Colonic mucosa (tissue), 4 donors: ENCODE measurements at regions not wholly inside any gene's neighbourhood (a gene's known extent, or its start where the extent isn't known, plus 50 kb on each side); places are given as distances from the start of the nearest gene placed in this dataset.

Experiments
- DNase-seq: peaks from one replicate; pipeline ENCODE4 v3.0.0-alpha.2; 2020
- H3K27ac ChIP-seq: fragments of 200-600 bp; one replicate; pipeline ENCODE4 v1.8.0; 2021
- H3K27me3 ChIP-seq: fragments of 200-600 bp; one replicate; pipeline ENCODE4 v1.8.0; 2021
- H3K36me3 ChIP-seq: fragments of 200-600 bp; one replicate; pipeline ENCODE4 v1.8.0; 2021
- H3K4me1 ChIP-seq: fragments of 200-600 bp; one replicate; pipeline ENCODE4 v1.8.0; 2021; ENCODE audit warnings: mild to moderate bottlenecking
- H3K4me3 ChIP-seq: fragments of 200-600 bp; one replicate; pipeline ENCODE4 v1.8.0; 2021
- H3K9ac ChIP-seq, 2 donors: one replicate each; pipeline ENCODE4 v1.7.0; 2013; ENCODE audit warnings: control low read depth in 2 of 2, low read depth in 2 of 2, low read length in 2 of 2
- H3K9me3 ChIP-seq: fragments of 200-600 bp; one replicate; pipeline ENCODE4 v1.8.0; 2021
- intact Hi-C: fragments of 100-400 bp; cut with DNase I; formaldehyde crosslinking; loops from one replicate; pipeline ENCODE4 v1.14.1; 2022
- TF ChIP-seq, protein P1 (sequence below): fragments of 200-600 bp; IDR thresholded peaks from one replicate; pipeline ENCODE4 v1.8.0; 2022; ENCODE audit warnings: antibody characterized with exemption, mild to moderate bottlenecking
- donor health status: healthy.
- donor health status: DM: no; HTN: no; CAD: no.
- donor health status: DM: no; HTN: no; CAD: no.

DNA sequence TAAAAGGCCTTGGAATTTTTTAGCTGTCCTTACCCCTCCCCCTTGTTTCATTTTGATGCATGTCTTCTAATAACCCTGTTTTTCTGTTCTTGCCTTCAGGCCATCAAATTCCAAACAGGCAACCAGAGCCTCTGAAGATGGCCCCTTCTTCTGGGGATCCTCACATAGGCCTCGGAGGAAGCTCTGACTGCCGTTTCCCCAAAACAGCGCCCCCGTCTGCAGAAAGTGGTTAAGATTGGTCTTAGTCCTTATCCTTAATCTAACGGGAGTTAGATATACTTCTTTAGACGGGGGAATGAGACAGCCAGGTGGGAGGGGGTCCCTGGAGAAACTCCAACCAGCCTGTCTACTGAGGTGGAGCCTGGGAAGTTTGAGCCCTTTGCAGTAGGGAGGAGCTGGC, 226.3 kb upstream of the ZNF608 start:
- DNase-seq = no peak
- H3K4me1 ChIP-seq = no peaks in the 10 kb centered on the region
- intact Hi-C loops = no loop called here
- H3K36me3 ChIP-seq = no peaks in the 10 kb centered on the region
- H3K9ac ChIP-seq = no peak overlapping the region
- no peak overlapping the region for H3K27ac ChIP-seq
- no peak overlapping the region for H3K4me3 ChIP-seq
- H3K9me3 ChIP-seq = no peaks in the 10 kb centered on the region
- TF ChIP-seq, protein P1, sequence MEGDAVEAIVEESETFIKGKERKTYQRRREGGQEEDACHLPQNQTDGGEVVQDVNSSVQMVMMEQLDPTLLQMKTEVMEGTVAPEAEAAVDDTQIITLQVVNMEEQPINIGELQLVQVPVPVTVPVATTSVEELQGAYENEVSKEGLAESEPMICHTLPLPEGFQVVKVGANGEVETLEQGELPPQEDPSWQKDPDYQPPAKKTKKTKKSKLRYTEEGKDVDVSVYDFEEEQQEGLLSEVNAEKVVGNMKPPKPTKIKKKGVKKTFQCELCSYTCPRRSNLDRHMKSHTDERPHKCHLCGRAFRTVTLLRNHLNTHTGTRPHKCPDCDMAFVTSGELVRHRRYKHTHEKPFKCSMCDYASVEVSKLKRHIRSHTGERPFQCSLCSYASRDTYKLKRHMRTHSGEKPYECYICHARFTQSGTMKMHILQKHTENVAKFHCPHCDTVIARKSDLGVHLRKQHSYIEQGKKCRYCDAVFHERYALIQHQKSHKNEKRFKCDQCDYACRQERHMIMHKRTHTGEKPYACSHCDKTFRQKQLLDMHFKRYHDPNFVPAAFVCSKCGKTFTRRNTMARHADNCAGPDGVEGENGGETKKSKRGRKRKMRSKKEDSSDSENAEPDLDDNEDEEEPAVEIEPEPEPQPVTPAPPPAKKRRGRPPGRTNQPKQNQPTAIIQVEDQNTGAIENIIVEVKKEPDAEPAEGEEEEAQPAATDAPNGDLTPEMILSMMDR = no peak
- no peaks in the 10 kb centered on the region for H3K27me3 ChIP-seq

DNA sequence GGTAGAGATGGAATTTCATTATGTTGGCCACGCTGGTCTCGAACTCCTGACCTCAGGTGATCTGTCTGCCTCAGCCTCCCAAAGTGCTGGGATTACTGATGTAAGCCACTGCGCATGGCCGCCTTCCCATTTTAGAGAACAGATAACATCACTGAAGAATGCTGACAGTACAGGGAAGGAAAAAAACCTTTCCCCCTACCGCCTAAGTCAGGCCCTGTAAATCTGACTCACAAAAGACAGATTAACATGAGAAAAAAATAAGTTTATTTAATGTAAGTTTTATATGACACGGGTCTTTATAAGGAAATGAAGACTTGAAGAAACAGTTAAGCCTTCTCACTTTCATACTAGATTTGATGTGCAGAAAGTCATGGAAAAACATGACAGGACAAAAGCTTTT, 227.2 kb upstream of the ZNF608 start:
- Histone ChIP-seq H3K9ac (no peak overlapping the region), H3K27me3 (no peaks in the 10 kb centered on the region), H3K27ac (no peak overlapping the region), H3K9me3 (no peaks in the 10 kb centered on the region), H3K4me3 (no peak overlapping the region), H3K36me3 (no peaks in the 10 kb centered on the region), H3K4me1 (no peaks in the 10 kb centered on the region)
- intact Hi-C loops = no loop called here
- TF ChIP-seq, protein P1 = no peak
- DNase-seq = no peak

DNA sequence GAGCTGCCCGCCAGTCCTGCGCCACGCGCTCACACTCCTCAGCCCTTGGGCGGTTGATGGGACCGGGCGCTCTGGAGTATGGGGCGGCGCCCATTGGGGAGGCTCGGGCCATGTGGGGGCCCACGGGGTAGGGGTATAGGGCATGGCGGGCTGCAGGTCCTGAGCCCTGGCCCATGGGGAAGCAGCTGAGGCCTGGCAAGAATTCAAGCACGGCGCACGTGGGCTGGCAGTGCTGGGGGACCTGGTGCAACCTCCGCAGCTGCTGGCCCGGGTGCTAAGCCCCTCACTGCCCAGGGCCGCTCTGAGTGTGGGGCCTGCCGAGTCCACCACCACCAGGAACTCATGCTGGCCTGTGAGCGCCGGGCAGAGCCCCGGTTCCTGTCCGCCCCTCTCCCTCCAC, 229.6 kb upstream of the ZNF608 start:
- intact Hi-C loops = no loop called here
- H3K27me3 ChIP-seq = no peaks in the 10 kb centered on the region
- TF ChIP-seq, protein P1 = no peak
- no peak overlapping the region for H3K4me3 ChIP-seq
- no peaks in the 10 kb centered on the region for H3K9me3 ChIP-seq
- H3K27ac ChIP-seq = no peak overlapping the region
- DNase-seq = no peak
- H3K36me3 ChIP-seq = no peaks in the 10 kb centered on the region
- H3K9ac ChIP-seq = no peak overlapping the region
- H3K4me1 ChIP-seq = no peaks in the 10 kb centered on the region

DNA sequence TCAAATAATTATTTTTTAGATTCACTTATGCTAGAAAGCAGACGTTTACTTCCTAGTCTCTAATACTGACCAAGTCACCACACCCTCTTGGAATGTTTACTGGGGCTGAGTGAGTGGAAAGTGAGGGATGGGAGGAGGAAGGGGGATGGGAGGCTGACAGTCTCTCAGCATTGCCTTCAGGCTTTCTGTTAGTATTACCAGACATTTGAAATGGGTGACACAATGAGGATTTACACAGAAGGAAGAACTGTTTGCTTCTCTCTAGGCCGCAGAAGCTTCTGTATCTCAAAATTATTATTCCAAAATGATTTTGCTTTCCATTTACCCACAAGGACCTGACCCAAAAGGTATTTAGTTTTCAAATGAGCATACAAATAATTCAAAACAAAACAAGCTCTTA, 232.8 kb upstream of the ZNF608 start:
- Histone ChIP-seq H3K27me3 (no peaks in the 10 kb centered on the region), H3K27ac (no peak overlapping the region), H3K36me3 (no peaks in the 10 kb centered on the region), H3K4me1 (no peaks in the 10 kb centered on the region), H3K9me3 (no peaks in the 10 kb centered on the region), H3K4me3 (no peak overlapping the region), H3K9ac (no peak overlapping the region)
- no peak for DNase-seq
- TF ChIP-seq, protein P1 = no peak
- intact Hi-C loops = no loop called here

DNA sequence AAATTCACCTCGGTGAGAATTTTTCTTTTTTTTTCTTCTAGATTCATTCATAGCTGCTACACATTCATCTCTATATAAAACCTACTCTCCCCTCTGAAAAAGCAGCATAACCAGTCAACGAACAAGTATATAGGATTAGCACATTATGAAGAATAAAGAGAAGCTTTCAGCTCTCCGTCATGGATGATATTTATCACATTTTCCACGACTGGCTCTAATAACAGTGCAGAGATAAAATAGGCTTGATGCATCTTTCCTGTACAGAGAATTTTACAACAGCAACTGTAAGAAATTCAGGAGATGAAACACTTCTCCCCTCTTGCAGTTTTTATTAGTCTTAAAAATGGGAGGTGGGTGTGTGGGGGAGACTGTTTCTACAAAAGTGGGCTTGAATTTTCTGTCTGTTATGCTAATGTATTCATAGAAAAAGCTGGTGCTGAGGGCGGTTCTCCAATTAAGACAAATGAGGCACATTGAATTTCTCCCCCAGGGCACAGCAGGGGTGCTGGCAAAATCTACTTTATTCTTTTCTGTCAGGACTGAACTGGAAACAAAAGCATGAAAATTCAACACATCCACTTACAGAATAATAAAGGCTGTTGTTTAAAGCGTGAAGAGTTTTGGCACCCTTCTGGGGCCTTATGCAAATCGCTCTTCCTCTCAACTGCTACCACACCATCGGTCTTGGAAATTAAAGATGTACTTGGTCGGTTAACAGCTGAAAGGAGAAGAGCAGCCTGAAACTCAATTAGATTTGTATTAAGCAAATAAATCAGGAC, 233.9 kb upstream of the ZNF608 start:
- Histone ChIP-seq H3K9me3 (no peaks in the 10 kb centered on the region), H3K27ac (no peak overlapping the region), H3K36me3 (no peaks in the 10 kb centered on the region), H3K4me3 (no peak overlapping the region), H3K27me3 (no peaks in the 10 kb centered on the region), H3K9ac (no peak overlapping the region), H3K4me1 (no peaks in the 10 kb centered on the region)
- intact Hi-C loops = no loop called here
- no peak for DNase-seq
- TF ChIP-seq, protein P1 = no peak
